RWPE1 (cell line): ENCODE measurements at regions not wholly inside any gene's neighbourhood (a gene's known extent, or its start where the extent isn't known, plus 50 kb on each side); places are given as distances from the start of the nearest gene placed in this dataset.

Experiments used
- CTCF ChIA-PET: fragments of 350-600 bp; sonication (Branson Sonifier 250); formaldehyde crosslinking; extraction: SDS; loops from one replicate; lab custom pipeline; 2021; lab: Yijun Ruan, JAX
- POLR2A ChIA-PET: fragments of 400-600 bp; formaldehyde crosslinking; extraction: SDS; loops from one replicate; lab custom pipeline; 2020; ENCODE audit warnings: antibody characterized with exemption; ENCODE audit not compliant: low non-redundant PET; lab: Yijun Ruan, JAX
- DNase-seq: peaks from one replicate; pipeline ENCODE4 v3.0.0; 2012; ENCODE audit warnings: low spot score
- H3K27ac ChIP-seq: fragments of 450-650 bp; 2 replicates; pipeline ENCODE4 v1.5.1; 2017
- TF ChIP-seq, protein P1 (sequence below): fragments of 450-650 bp; conservative IDR thresholded peaks from 2 replicates; pipeline ENCODE4 v1.5.1; 2017; ENCODE audit warnings: low read depth, mild to moderate bottlenecking

DNA sequence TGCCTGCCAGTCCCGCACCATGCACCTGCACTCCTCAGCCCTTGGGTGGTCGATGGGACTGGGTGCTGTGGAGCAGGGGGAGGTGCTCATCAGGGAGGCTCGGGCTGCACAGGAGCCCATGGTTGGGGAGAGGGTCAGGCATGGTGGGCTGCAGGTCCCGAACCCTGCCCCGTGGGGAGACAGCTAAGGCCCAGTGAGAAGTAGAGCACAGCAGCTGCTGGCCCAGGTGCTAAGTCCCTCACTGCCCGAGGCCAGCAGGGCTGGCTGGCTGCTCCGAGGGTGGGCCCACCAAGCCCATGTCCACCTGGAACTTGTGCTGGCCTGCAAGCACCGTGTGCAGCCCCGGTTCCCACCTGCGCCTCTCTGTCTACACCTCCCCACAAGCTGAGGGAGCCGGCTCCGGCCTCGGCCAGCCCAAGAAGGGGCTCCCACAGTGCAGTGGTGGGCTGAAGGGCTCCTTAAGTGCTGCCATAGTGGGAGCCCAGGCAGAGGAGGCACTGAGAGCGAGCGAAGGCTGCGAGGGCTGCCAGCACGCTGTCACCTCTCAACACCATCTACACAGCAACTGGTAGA lies 88.5 kb upstream of the ELAVL2 start:
- ChIA-PET CTCF (no interaction called here), POLR2A (no interaction called here)
- TF ChIP-seq, protein P1, sequence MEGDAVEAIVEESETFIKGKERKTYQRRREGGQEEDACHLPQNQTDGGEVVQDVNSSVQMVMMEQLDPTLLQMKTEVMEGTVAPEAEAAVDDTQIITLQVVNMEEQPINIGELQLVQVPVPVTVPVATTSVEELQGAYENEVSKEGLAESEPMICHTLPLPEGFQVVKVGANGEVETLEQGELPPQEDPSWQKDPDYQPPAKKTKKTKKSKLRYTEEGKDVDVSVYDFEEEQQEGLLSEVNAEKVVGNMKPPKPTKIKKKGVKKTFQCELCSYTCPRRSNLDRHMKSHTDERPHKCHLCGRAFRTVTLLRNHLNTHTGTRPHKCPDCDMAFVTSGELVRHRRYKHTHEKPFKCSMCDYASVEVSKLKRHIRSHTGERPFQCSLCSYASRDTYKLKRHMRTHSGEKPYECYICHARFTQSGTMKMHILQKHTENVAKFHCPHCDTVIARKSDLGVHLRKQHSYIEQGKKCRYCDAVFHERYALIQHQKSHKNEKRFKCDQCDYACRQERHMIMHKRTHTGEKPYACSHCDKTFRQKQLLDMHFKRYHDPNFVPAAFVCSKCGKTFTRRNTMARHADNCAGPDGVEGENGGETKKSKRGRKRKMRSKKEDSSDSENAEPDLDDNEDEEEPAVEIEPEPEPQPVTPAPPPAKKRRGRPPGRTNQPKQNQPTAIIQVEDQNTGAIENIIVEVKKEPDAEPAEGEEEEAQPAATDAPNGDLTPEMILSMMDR = no peak
- H3K27ac ChIP-seq = no peak overlapping the region
- DNase-seq = no peak

DNA sequence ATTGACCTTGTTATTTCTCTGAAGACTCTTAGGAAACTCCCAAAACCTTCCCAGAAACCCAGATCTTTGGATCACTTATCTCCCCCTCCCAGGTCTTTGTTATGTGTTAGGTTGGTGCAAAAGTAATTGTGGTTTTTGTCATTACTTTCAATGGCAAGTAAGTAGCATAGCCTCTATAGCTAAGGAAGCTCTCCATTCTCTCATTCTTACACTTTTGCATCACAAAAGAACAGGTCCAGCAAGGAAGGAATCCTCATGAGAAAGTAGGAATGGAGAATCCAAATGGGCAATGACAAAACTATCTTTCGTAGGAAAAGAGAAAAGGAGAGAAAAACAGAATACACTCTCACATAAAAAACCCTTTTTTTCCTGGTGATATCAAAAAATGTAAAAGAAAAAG lies 81.3 kb upstream of the ELAVL2 start:
- CTCF ChIA-PET = interaction anchor here (0.6 kb wide), 1 partner anchor 53 kb away, joined by 3 read pairs; no protein-coding TSS in a partner anchor
- H3K27ac ChIP-seq = no peak overlapping the region
- POLR2A ChIA-PET = no interaction called here
- TF ChIP-seq, protein P1 = no peak
- no peak for DNase-seq

DNA sequence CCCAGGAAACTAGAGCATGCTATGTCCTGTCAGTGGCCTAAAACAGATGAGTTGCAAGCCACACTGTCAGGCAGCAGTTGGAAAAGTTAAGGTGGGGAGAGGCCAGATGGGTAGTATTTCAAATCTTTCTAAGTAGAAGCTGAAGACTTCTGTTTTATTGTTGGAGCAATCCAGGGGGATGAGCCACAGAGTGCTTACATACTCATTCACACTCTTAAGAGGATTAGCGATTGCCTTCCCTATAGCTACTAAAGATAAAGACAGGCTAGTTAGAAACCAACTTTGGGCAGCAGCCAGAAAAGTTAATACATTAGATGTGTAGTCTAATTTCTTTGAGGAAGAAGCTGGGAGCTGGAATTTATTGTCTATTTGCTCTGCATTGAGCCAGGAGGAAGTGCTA lies 61.7 kb upstream of the ELAVL2 start:
- no peak overlapping the region for H3K27ac ChIP-seq
- CTCF ChIA-PET = no interaction called here
- POLR2A ChIA-PET = no interaction called here
- TF ChIP-seq, protein P1 = no peak
- DNase-seq = no peak
